GM03348 (cell line): ENCODE measurements at regions not wholly inside any gene's neighbourhood (a gene's known extent, or its start where the extent isn't known, plus 50 kb on each side); places are given as distances from the start of the nearest gene placed in this dataset.
A peak's percentile ranks its signal among the peaks of the same experiment; 100 is the strongest.
"Not testable (repeated sequence)": the region's sequence is repeated elsewhere in the genome, so short reads cannot be mapped to it uniquely, and the experiment has no call there.

Source experiments
- DNase-seq: peaks from one replicate; pipeline ENCODE4 v3.0.0; 2012; ENCODE audit warnings: low spot score

DNA sequence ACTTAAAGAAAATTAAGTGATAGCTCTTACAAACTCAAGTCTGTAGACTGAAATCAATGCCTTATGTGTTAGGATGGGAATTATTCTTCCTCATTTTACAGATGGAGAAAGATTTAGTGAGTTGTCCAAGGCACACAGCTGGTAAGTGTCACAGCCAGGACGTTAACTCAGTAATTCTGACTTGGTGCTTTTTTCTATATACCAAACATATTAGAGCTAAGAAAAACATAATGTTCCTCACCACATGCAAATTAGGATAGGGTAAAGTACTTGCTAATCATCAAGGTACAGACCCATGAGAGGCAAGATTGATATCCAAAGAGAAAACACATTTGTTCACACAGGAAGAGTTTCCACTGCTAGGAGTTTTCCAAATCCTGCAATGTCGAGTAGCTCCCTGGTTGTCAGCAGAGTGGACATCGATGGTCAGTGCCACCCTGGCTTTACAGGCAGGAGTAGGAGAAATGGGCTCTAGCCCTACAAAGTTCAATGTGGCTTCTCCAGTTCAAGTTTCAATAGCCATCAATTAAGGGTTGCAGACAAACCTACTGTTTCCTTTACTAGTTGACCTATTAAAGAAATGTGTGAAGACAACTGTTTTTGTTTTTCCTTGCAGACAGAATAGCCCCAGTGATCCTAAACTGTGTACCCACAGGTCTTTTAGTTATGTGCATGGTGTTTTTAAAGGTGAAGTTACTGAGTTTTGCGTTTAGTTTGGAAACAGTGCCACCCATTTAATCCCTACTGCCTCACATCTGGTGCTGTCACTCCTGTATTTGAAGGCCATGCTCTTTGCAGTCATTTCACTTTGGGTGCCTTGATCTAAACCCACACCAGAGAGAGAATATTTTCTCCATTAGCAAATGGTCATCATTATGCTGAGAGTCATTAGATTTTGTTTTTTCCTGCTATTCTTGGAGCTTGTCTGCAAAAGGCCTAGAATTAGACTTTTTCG is 460.8 kb upstream of the SMARCA2 start:
- DNase-seq = no peak

DNA sequence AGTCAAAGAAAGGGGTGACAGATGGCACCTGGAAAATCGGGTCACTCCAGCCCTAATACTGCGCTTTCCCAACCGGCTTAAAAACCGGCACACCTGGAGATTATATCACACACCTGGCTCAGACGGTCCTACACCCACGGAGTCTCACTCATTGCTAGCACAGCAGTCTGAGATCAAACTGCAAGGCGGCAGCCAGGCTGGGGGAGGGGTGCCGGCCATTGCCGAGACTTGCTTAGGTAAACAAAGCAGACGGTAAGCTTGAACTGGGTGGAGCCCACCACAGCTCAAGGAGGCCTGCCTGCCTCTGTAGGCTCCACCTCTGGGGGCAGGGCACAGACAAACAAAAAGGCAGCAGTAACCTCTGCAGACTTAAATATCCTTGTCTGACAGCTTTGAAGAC is 456.5 kb upstream of the SMARCA2 start:
- DNase-seq = not testable (repeated sequence)

DNA sequence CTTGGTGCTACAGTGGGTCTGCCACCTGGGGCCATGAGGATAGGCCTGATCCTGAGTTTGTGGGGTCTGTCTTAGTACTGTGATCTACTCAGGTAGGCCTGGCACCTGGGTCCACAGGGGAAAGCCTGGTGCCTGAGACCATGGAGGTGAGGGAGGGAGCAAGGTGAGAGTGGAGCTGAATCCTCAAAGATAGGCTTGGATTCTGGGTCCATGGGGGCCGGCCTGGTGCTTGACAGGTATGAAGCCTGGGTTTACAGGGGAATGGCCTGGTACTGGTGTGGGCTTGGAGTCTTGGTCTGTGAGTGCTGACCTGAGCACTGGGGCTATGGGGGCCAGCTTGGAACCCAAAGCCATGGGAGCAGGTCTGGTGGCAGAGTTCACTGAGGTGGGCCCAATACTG is 439.2 kb upstream of the SMARCA2 start:
- no peak for DNase-seq

DNA sequence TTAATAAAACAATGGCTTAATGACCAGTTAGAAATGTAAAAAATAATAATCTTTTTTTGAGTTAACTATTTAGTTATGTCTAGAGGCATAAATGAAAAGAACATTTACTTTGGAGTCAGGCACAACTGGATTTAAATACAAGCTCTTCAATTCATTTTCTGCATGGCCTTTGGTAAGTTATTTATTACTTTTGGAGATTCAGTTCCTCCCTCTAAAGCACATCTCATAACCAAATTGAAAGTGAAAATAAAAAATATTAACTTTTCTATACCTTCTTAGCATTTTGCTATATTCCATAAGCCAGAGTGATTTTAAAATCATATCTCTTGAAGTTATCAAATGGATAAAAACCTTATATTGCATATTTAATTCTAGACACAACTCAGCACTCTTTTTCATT is 434.9 kb upstream of the SMARCA2 start:
- DNase-seq = no peak

DNA sequence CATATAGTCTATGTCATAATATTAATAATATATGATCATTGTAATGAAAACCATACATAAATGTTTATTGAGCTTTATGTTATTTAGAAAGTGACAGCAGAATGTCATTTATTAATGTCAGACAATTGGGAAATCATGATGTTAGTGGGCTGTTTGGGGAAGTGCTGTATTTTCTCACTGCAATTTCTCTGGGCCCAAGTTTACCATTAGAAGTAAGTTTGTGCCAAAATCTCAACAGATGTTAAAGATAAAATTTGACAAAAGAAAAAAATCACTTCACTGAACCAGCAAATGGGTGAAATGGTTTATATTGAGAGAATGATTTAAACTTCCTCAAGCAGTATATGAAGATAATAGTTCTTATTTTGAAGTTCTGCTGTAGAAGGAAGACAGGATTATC is 433.2 kb upstream of the SMARCA2 start:
- DNase-seq = no peak

DNA sequence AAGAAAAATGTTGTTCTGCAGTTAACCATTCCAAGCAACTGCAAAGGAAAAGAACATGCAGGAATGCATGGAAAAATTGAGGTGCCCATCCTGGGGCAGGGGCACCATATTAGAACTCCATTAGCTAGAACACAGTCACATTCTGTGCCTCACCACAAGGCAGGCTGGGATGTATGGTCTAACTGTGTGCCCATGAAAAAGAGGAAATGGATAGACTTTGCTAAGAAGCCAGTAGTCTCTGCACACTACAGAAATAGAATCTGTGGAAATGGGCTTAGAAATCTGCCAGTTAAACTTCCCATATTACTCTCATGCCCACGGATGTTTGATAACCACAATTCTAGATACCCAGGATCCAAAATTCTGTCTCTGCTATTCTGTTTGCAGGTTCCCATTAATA is 423.8 kb upstream of the SMARCA2 start:
- no peak for DNase-seq

DNA sequence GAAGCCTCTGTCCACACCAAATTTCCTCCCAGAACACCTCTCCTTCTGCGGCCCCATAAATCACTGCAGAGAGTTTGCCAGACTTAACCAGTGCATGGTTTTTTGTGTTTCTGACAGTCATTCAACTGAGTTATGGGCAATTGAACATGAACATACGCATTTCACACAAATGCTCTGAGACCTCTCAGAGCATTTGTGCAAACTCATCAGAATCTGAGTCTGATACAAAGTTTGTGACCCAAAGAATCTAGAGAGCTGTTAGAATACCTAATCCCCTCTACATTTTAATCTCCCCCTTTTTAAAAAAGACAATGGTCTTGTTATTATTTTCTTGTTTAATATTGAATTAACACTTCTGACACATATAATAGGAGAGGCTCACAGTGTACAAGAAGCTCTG is 416.9 kb upstream of the SMARCA2 start:
- DNase-seq = no peak

DNA sequence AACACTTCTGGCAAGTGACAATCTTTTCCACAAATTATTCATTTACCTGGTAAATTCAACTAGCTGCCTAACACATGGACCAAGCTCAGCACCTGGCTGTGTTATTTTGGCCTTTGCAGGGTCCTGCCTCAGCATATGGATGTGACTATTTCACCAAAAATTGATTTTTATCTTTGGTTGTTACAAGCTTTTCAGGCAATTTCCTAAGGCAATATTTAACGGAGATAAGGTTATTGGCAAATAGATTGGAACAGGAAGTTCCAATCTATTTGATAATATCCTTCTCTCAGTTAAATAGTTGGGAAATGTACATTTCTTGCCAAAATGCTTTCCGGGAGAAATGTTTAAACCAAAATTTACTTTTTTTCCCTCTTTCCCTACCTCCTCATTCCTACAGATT is 415.2 kb upstream of the SMARCA2 start:
- DNase-seq = no peak

DNA sequence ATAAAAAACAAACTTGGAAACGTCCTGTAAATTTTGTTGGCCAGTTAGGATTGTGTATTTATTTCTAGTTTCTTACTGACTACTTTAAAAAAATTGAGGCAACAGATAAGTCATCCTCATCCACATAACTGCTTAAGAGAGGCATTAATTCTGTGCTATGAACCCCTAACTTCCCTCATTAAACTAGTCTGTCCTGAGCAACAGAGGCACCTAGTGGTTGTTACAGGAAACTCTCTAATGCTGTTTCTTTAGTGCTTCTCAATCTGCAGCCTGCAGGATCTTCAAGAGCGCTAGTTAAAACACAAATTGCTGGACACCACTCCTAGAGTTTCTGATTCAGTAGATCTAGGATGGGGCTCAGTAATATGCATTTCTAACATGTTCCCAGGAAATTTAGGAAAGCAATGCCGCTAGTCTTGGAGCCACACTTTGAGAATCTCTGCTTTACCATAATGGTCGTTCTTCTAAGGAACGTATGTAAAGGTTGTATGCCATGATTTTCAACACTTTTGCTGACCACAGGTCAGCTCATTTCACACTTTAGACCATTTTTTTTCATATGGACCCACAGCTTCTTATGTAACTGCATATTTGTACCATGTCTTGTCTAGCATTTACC is 410.1 kb upstream of the SMARCA2 start:
- peak; percentile 8 for DNase-seq

DNA sequence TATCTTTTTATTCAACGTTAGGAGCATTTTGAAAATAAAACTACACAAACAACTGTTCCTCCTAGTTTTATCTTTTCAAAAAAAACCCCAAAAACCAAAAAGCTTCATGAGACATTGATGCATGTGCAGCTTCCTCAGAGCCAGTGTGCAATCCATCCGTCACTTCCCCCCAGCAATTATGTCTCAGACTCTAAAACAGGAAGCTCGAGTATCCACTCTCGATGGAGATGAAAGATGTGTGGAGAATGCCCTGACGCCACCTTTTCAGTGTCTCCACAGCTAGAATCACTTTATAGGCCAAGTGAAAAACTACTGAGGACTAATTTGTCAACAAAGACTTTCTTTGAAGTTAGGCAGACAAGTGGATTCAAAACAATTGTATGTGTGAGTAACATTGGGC is 408.9 kb upstream of the SMARCA2 start:
- no peak for DNase-seq

DNA sequence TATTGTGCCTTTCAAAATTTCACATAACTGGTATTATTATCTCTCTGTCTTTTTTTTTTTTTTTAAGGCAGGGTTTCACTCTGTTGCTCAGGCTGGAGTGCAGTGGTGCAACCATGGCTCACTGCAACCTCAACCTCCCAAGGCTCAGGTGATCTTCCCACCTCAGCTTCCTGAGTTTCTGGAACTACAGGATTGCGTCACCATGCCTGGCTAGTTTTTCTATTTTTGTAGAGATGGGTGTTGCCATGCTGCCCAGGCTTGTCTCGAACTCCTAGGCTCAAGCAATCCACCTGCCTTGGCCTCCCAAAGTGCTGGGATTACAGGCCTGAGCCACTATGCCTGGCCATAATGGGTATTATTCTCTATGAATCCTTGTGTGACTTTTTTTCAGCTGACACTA is 402.3 kb upstream of the SMARCA2 start:
- DNase-seq = no peak

DNA sequence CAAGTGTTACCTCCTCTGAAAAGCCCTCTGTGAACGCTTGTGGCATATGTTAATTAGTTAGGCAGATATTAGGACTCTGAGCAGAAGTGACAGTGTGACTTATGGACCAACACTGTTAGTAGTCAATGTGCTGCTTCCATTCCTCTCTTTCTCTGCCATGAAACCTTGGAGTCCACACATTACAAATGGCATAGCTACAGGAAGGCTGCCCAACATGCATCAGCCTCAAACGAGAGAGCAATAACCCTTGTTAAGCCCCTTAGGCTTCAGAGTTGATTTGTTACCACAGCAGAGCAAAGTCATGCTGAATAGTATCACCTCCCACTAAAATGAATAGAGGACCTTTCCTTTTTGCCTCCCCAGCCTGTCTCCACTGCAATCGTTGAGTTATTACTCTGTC is 397.7 kb upstream of the SMARCA2 start:
- DNase-seq = no peak

DNA sequence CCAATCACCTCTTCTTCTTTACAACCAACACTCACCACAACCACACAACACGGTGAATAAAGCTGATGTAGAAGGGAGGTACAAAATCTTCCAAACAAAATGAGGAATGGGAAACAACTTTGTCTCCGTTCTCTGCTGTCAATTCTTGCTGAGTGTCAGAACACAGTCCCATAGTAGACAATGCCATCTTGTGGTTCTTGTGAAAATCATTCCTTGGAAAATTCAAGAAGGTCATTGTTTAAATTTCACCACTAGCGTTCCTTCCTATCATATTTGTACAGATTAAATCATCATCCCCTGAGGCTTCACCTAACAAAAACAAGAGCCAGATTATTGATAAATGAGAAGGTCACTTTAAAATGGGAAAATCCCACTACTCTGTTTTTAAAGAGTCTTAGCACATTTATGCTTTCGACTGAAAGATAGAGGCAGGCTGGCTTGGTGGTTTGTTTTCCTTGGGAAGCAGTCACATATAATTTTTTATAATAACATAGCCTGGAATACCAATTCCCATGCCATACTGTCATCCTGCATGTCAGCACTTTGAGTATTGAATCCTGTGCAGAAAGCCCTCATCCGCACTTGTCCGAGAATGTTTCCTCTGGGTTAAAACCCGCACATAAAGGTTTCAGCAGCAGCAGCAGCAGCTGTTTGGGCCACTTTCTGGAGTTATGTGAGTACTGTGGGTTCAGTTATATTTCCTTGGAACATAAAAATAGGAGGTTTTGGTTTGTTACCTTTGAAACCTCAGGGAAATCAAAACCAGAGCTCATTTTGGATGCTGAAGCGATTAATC is 395.0 kb upstream of the SMARCA2 start:
- DNase-seq = peak; percentile 18

DNA sequence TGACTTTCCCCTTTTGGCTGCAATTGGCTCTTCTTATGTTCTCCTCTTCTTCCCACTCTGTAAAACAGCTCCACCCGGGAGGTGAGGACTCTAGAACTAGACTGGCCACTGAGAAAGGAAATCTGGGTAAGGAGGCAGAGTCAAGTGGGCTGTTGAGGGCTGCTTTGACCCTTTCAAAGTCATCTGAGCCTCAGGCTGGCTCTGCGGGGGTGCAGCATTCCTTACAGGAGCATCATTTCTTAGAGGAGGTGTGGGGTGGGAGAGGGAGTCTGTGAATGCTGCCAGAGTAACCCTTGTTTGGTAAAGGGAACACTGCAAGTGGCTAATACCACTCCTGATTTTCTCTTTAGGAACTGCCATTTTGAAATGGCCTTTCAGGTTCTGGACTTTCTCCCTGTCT is 377.7 kb upstream of the SMARCA2 start:
- no peak for DNase-seq

DNA sequence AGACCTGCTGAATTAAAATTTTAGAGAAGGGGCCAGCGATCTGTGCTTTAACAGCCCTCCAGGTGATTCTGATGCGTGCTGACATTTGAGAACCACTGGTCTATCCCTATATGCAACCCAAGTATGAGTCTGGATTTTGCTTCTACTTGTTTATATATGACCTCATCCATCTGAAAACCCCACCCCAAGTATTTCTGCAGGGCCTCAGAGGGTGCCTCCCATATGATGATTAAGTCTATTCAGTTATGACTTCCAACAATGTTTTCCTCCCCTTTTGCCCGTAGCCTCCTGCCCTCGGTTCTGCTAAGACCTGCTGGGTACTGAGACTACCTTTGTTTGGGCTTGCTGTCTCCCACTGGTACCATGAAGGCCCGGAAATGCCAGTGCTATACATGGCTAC is 376.0 kb upstream of the SMARCA2 start:
- no peak for DNase-seq

DNA sequence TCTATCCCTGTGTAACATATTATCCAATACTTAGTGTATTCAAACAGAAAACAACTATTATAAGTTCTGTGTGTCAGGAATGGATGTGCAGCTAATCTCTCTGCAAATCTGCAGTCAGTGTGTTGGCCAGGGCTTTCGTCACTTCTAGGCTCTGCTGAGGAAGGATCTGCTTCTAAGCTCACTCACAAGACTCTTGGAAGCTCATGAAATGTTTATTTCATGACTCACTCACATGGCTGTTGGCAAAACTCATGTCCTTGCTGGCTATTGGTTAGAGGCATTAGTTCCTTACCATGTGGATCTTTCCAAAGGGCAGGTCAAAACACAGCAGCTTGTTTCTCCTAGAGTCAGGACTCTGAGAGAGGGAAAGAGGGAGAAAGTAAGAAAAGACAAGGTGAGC is 367.4 kb upstream of the SMARCA2 start:
- DNase-seq = peak; percentile 12

DNA sequence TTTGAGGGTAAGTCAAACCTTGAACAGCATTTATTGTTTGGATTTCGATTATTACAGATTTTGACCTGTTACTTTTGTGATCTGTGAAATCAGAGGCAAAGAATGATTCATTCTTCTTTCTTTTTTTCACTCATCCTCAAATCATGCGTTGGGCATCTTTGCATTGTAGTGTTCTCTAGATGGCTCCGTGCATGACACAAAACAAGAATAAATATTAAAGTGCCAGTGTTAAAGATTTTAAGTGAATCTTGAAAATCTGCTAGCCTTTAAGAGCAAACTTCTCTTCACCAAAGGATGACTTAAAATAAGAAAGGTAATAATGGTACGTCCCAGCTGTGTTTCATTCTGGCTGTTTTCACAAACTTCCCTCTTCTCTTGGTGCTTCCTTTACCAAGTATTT is 361.9 kb upstream of the SMARCA2 start:
- no peak for DNase-seq

DNA sequence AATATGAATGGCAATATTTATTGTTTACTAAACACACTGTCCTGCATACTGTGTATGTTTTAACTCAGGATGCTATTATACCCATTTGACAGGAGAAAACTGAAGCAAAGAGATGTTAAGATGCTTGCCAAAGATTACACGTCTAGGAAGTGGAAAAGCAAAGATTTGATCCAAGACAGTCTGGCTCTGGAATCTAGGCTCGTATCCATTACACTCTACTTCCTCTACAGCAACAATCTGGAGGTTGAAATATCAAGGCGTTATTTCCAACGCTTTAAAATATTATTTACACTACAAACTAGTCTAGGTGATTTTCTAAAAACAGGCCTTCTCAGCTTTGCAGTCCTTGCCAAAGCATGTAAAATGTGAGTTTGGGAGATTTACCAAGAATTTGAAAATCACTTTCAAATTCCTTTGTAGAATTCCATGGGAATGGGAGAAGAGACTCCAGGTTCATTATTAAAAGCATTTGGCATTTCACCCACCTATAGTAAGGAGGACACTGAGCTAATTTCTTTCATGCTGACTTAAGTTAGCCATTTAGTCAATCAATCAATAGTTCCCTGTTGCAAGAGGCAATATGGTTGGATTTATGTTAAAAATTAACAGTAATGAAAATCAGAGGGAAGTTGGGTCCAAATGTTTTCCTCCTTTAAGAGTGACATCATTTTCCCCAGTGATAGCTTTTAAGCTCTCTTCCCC is 356.3 kb upstream of the SMARCA2 start:
- DNase-seq = no peak

DNA sequence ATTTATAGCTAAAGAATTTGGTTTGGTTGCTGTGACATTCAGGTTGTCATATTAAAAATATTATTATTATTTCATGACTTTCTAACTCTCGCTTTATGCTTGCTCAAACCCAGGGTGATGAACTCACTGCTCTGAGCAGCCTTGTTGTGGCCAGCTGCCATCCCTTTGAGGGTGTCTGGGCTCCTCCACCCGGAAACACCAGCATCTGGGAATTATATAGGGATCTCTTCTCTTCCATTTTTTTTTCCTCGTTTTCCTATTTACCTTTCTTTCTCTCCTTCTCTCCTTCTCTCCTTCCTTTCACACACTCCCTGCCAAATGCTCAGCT is 355.8 kb upstream of the SMARCA2 start:
- no peak for DNase-seq

DNA sequence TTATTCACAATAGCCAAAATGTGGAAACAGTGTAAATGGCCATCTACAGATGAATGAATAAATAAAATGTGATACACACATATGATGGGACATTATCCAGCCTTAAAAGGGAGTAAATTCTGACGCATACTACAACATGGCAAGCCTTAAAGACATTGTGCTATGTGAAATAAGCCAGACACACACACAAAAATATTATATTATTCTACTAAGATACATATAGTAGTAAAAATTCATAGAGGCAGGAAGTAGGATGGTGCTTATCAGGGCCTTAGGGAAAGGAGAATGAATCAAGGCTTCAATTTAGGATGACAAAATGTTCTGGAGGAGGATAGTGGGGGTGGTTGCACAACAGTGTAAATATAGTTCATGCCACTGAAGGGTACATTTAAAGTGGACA is 346.7 kb upstream of the SMARCA2 start:
- no peak for DNase-seq

DNA sequence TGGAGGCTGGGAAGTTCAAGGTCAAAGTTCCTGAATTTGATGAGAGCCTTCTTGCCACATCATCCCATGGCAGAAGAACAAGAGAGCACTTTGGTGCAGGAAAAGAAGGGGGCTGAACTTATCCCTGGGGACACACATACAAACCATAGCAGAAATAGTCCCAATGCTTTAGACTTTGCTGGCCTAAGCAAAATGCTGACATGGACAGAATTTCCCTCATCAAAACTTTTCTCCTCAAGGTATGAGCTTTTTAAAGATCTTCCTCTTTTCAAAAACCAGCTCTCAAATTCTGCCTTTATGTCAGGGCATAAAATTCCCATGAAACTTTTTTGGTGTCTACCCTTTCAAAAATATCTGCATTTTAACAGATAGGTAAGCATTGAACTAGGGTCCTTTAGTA is 341.8 kb upstream of the SMARCA2 start:
- no peak for DNase-seq

DNA sequence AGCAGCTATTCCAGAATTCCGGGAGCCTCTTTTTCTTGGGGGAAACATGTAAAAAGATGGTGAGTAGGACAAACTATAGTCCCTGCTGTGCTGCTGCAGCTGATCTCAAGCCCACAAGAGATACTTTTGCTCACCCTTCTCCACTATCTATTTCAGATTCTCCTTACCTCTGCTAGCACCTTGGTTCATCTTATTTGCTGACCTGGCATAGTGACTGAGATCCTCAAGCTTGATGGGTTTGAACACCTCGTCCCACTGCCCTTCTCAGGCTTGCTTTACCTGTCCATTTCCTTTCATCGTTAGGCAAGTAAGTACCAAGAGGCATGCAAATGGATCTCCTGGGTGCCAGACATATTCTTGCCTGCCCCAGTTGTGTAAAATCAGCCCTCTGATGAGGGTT is 338.4 kb upstream of the SMARCA2 start:
- no peak for DNase-seq
